ENCODE measurements at regions not wholly inside any gene's neighbourhood (a gene's known extent, or its start where the extent isn't known, plus 50 kb on each side); places are given as distances from the start of the nearest gene placed in this dataset.

- intact Hi-C loops (cut with micrococcal nuclease) (no loop called here), in situ Hi-C loops (cut with MboI) (no loop called here)
- Histone ChIP-seq H4K20me1 (replicated peaks; ENCODE audit: control insufficient read depth, insufficient read depth, low read length) (no peaks in the 10 kb centered on the region), H3K9me1 (ENCODE audit: control insufficient read depth, insufficient read depth, low read length) (no peaks in the 10 kb centered on the region), H3K9ac (ENCODE audit: insufficient read depth in 1 of 2, low read depth in 2 of 2, low read length in 2 of 2) (no peak overlapping the region), H3K4me3 (no peak overlapping the region), H3K9me3 (replicated peaks; ENCODE audit: control insufficient read depth, insufficient read depth, low read depth, low read length) (0 out of 2 replicates have a peak, but pooled peaks cover 2% of the 10 kb centered on the region), H3K27me3 (ENCODE audit: control insufficient read depth in 2 of 2, insufficient read depth in 2 of 2, low read length in 2 of 2) (no peaks in the 10 kb centered on the region), H3K4me1 (replicated peaks in 1 of 2; ENCODE audit: control insufficient read depth in 2 of 2, insufficient read depth in 2 of 2, low read length in 2 of 2) (no peaks in the 10 kb centered on the region), H3K27ac (ENCODE audit: extremely low read depth, low read depth, low read length) (no peak overlapping the region), H3K4me2 (ENCODE audit: insufficient read depth, low read length) (no peak overlapping the region), H3K79me2 (ENCODE audit: control insufficient read depth, insufficient read depth, low read length) (no peaks in the 10 kb centered on the region), H2AFZ (ENCODE audit: low read depth, low read length) (no peak overlapping the region), H3K36me3 (ENCODE audit: control insufficient read depth, insufficient read depth, low read length) (no peaks in the 10 kb centered on the region)
- POLR2A ChIA-PET = interaction anchor here (1.4 kb wide), 1 partner anchor 17 kb away, joined by 3 read pairs; no protein-coding TSS in a partner anchor
- TF ChIP-seq ZC3H4 (CRISPR knock-in tag; IDR thresholded peaks at IDR 0.05; ENCODE audit: borderline replicate concordance) = no peak
- no peak for TF ChIP-seq ELK1 (CRISPR knock-in tag; IDR thresholded peaks at IDR 0.05)
- TF ChIP-seq RBM14 (IDR thresholded peaks at IDR 0.05; ENCODE audit: borderline replicate concordance, insufficient read depth, low read depth, low read length) = no peak
- no peak for TF ChIP-seq CHD1 (IDR thresholded peaks at IDR 0.05; ENCODE audit: low read length)
- WGBS (ENCODE audit: insufficient coverage, low coverage, missing lambda C conversion rate) = 4% methylated on average over 3 of the region's 3 CpGs
- no TSS peak for BruUV-seq (replicated peaks)
- no peak for DNase-seq (ENCODE audit: extremely low read depth in 1 of 4, low spot score in 3 of 4)
- no peak for ATAC-seq
- CTCF ChIA-PET (ENCODE audit: low intra/inter-chr PET ratio) = no interaction called here
- FAIRE-seq = no peak
Observed at GRCh38 chr16:58809213-58809612, 75.1 kb upstream of the GOT2 start.

GRCh38 chr16:58807276-58807675 lies 73.2 kb upstream of the GOT2 start:
- Histone ChIP-seq H3K4me2 (ENCODE audit: insufficient read depth, low read length) (no peak overlapping the region), H2AFZ (ENCODE audit: low read depth, low read length) (no peak overlapping the region), H3K4me3 (no peak overlapping the region), H3K9me1 (ENCODE audit: control insufficient read depth, insufficient read depth, low read length) (no peaks in the 10 kb centered on the region), H3K9ac (ENCODE audit: insufficient read depth in 1 of 2, low read depth in 2 of 2, low read length in 2 of 2) (no peak overlapping the region), H3K4me1 (replicated peaks in 1 of 2; ENCODE audit: control insufficient read depth in 2 of 2, insufficient read depth in 2 of 2, low read length in 2 of 2) (no peaks in the 10 kb centered on the region), H3K36me3 (ENCODE audit: control insufficient read depth, insufficient read depth, low read length) (no peaks in the 10 kb centered on the region), H3K27me3 (ENCODE audit: control insufficient read depth in 2 of 2, insufficient read depth in 2 of 2, low read length in 2 of 2) (no peaks in the 10 kb centered on the region), H3K9me3 (replicated peaks; ENCODE audit: control insufficient read depth, insufficient read depth, low read depth, low read length) (0 out of 2 replicates have a peak, but pooled peaks cover 6% of the 10 kb centered on the region), H3K27ac (ENCODE audit: extremely low read depth, low read depth, low read length) (no peak overlapping the region), H3K79me2 (ENCODE audit: control insufficient read depth, insufficient read depth, low read length) (no peaks in the 10 kb centered on the region), H4K20me1 (replicated peaks; ENCODE audit: control insufficient read depth, insufficient read depth, low read length) (no peaks in the 10 kb centered on the region)
- intact Hi-C loops (cut with micrococcal nuclease) (no loop called here), in situ Hi-C loops (cut with MboI) (no loop called here)
- no peak for TF ChIP-seq EHMT2 (IDR thresholded peaks at IDR 0.05)
- TF ChIP-seq SPI1 (IDR thresholded peaks at IDR 0.05; ENCODE audit: borderline replicate concordance, low read depth, low read length) = peak; percentile 67; the same call in 1 of the 2 replicates
- DNase-seq (ENCODE audit: extremely low read depth in 1 of 4, low spot score in 3 of 4) = no peak
- BruUV-seq (replicated peaks) = no TSS peak
- POLR2A ChIA-PET = interaction anchor here (1.0 kb wide), 1 partner anchor 9 kb away, joined by 4 read pairs; no protein-coding TSS in a partner anchor
- CTCF ChIA-PET (ENCODE audit: low intra/inter-chr PET ratio) = no interaction called here
- ATAC-seq = no peak
- FAIRE-seq = no peak
